ENCODE measurements at regions not wholly inside any gene's neighbourhood (a gene's known extent, or its start where the extent isn't known, plus 50 kb on each side); places are given as distances from the start of the nearest gene placed in this dataset.

DNA sequence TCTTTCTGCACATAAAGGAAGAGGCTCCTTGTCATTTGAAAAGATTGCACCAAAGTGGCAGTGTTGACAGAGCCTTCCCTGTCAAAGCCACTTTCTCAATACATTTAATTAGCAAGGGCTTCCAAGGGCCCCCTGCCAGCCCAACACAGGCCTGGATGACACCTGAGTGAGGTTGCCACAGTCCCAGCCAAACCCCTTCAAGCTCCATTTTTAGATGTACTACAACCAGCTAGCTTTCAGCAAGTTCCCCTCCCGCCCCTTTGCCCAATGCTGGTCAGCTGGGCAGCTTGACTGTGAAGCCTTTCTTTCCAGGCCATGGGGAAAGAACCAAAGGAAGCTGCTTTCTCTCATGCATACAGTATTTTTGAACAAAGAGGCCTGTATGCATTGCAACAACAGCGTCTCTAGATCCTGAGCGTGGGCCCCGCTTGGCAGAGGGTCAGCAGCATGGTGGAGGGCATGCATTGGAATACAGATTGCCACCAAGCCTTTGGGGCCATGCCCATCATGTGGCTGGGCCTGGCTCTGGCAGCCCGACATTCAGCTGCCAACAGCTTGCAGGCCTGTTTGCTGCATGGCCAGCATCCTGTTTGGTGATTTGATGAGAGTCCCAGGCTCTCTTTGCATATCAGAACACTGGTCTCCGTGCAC, 261.1 kb upstream of the GATB start:
- no peak for DNase-seq (ENCODE audit: low spot score)

GRCh38 chr4:152020073-152020472, 259.3 kb upstream of the GATB start:
- no peak for DNase-seq (ENCODE audit: low spot score)

DNA sequence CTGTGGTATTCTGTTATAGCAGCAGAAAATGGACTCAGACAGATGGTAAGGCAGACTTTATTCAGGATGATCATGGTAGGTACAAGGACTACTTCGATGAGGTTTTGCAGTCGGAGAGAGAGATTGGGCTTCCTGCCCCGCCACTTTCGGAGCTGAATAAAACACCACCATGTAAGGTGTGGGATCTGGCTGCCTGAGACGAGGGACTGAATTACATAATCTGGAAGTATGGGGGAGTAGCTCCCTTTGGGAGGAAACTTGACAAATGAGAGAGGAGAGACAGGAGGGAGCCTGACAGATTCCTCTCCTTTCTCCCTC, 255.5 kb upstream of the GATB start:
- no peak for DNase-seq (ENCODE audit: low spot score)

GRCh38 chr4:152015597-152016302, 254.9 kb upstream of the GATB start:
- no peak for DNase-seq (ENCODE audit: low spot score)

DNA sequence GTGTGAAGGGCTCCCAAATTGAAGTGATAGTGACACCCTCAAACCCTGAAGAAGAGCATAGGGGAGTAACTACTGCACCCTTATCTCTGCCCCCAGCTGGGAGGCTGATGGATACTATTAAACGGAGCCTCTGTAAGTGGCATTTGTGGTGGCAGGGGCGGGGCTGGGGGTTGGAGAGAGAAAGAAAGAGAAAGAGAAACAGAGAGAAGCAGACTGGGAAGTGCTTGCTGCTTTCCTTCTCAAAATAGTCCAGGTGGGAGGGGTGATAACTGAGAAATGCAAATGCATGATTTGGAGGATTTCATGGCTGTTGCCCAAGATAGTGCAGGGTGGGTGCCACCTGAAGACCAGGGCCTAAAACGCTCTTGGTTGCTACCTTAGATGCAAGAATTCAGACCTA, 253.5 kb upstream of the GATB start:
- DNase-seq (ENCODE audit: low spot score): no peak

- DNase-seq (ENCODE audit: low spot score): no peak
Observed at GRCh38 chr4:152011469-152011868, 250.7 kb upstream of the GATB start.

DNA sequence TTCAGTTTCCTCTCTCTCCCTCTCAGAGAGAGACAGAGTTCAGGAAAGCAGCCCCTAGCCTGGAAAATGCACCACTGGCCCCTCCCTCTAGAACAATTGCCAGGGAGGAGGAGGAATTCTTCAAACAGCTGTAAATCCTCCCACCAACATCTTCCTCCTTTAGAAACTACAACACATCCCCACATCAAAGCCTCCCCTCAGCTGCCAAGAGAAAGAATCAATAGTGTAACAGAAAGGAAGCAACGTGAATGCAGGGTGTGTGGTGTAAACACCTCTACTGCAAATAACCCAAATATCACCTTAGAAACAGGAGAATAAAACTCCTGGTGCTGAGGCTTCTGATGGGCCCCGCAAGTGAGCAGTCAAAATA, 249.9 kb upstream of the GATB start:
- no peak for DNase-seq (ENCODE audit: low spot score)

DNA sequence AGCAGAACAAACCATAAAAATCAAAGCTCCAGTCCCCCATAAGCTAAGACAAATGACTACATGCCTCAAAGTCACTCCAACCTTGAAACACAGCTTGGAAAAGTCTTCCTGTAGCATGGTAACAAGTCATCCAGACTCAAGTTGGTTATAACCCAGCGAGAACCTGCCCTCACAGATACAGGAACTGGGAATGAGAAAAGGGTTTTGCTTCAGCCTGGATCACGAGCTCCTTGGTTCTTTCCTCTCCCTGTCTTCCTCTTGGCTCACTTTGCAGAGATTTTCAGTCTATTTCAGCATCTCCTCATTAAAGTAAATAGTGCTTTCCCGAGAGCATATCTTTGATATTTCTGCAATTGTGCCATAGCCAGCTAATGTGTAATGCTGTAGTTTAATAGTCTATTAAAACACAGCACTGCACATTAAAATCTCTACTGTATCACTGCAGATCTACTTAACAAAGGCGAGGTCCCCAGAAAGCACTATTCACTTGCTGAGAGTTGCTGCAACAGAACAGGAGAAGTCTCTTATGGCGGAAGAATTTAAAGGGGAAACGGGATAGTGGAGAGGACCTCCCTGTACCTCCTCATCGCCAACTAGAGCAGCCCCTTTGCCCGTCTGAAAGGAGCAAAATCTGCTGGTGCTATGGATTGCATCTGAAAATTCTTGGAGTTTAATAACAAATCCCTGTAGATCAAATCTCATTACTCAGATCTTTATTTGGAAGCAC, 249.3 kb upstream of the GATB start:
- DNase-seq (ENCODE audit: low spot score): no peak

- no peak for DNase-seq (ENCODE audit: low spot score)
Observed at GRCh38 chr4:152009031-152009670, 248.3 kb upstream of the GATB start.

DNA sequence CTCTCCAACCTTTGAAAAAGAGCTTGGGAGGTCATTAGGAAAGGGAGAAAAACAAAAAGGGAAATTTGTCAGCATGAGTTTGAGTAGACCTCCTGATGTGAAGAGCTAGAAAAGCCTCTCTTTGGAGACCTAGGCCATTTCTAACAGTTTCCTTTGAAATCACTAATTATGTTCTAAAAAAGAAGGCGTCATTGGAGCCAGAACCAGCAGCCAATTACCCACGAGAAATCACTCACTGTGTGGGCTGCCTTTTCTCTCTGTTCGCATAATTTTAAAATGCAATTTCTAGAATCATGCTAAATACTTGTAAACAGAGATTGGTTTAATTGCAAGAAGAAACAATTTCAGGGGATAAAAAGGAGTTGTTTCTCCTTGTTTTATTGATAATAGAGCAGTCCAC, 246.3 kb upstream of the GATB start:
- no peak for DNase-seq (ENCODE audit: low spot score)

- DNase-seq (ENCODE audit: low spot score): no peak
Observed at GRCh38 chr4:152004801-152005200, 244.0 kb upstream of the GATB start.

DNA sequence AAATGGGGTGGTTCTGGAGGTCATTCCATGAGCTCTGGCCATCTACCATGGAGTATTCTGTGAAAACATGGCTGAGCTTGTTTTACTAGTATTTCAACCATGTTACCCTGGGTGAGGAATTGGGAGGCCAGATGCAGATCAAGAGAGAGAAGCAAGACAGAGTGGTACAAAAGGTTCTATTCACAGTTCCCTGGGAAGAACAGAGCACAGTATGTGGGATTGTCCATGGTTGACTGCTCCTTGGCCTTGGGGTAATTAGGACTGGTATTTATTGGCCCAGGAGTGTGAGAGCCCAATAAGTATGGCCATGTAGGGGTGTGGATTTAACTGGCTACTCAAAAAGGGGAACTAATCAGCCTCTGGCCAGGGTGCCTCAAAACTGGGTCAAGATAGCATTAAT, 239.7 kb upstream of the GATB start:
- DNase-seq (ENCODE audit: low spot score): no peak

GRCh38 chr4:151998723-151999122, 237.9 kb upstream of the GATB start:
- no peak for DNase-seq (ENCODE audit: low spot score)

DNA sequence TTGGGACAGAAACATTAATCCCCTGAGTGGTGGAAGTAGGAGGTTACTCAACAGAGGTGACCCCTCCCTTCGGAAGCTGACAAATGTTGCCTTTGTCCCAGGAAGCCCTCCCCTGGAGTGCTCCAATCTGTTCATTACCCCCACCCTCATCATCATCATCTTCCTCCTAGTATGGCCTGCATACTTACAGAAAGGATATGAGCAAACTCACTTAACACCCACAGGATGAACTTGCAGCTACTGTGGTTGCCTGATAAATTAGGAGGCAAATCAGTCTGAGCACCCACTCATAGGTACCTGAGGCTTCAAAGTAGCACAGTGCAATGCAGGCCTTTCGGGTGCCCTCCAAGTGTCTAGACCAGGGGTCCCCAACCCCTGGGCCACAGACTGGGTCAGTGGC, 236.7 kb upstream of the GATB start:
- DNase-seq (ENCODE audit: low spot score): no peak

- no peak for DNase-seq (ENCODE audit: low spot score)
Observed at GRCh38 chr4:151994429-151994828, 233.6 kb upstream of the GATB start.

- DNase-seq (ENCODE audit: low spot score): no peak
Observed at GRCh38 chr4:151993521-151993920, 232.7 kb upstream of the GATB start.

- DNase-seq (ENCODE audit: low spot score): no peak
Observed at GRCh38 chr4:151992332-151993154, 231.7 kb upstream of the GATB start.

- no peak for DNase-seq (ENCODE audit: low spot score)
Observed at GRCh38 chr4:151991884-151992167, 231.0 kb upstream of the GATB start.

GRCh38 chr4:151991001-151991883, 230.4 kb upstream of the GATB start:
- no peak for DNase-seq (ENCODE audit: low spot score)

GRCh38 chr4:151990201-151990600, 229.4 kb upstream of the GATB start:
- peak; percentile 35 for DNase-seq (ENCODE audit: low spot score)

DNA sequence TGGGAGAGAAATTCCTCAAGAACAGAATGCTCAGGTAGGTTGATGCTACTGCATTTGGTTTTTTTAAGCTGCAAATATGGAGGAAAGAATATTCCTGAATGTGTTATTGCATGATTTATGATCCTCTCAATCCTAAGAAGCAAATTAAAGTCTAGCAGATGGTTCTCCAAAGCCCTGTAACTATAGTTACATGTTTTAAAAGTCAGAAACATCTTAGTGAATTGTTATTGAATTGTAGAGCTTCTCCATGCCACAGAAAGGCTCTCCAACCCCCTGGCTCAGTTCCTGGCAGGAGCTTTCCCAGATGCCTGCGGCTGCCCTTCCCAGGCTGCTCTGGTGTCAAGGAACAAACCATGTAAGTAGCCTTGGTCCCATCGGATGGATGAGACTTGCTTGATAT, 227.8 kb upstream of the GATB start:
- DNase-seq (ENCODE audit: low spot score): no peak
